Heart left ventricle (tissue), 16 donors: ENCODE measurements at regions not wholly inside any gene's neighbourhood (a gene's known extent, or its start where the extent isn't known, plus 50 kb on each side); places are given as distances from the start of the nearest gene placed in this dataset.

ENCODE experiments used
- ATAC-seq, 4 donors: fragments of 200-7000 bp; cut with Tn5 transposase; one replicate each; pipeline ENCODE4 v1.9.1; 2020 to 2022; ENCODE audit warnings: moderate library complexity in 4 of 4, mild to moderate bottlenecking in 3 of 4, moderate number of reproducible peaks in 1 of 4
- DNase-seq, 5 donors: peaks; one replicate each; pipeline ENCODE4 v3.0.0-alpha.2; 2020
- H3K27ac ChIP-seq, 12 donors: fragments of 200-600 bp; sonication (generic) in 4 of 12; one replicate each; pipeline versions ENCODE4 v1.5.0 to v1.8.0; 2016 to 2022; ENCODE audit warnings: mild to moderate bottlenecking in 2 of 12
- H3K27me3 ChIP-seq, 9 donors: fragments of 200-600 bp; sonication (generic) in 2 of 9; one replicate each; pipeline versions ENCODE4 v1.5.1 to v1.8.0; 2016 to 2022; ENCODE audit warnings: mild to moderate bottlenecking in 3 of 9
- H3K36me3 ChIP-seq, 9 donors: fragments of 200-600 bp; sonication (generic) in 2 of 9; one replicate each; pipeline versions ENCODE4 v1.5.0 to v1.8.0; 2018 to 2022; ENCODE audit warnings: mild to moderate bottlenecking in 2 of 9
- H3K4me1 ChIP-seq, 12 donors: fragments of 200-600 bp; sonication (generic) in 4 of 12; one replicate each; pipeline versions ENCODE4 v1.5.0 to v1.8.0; 2016 to 2022; ENCODE audit warnings: mild to moderate bottlenecking in 3 of 12
- H3K4me3 ChIP-seq, 12 donors: fragments of 200-600 bp; sonication (generic) in 4 of 12; one replicate each; pipeline versions ENCODE4 v1.5.0 to v1.8.0; 2017 to 2022; ENCODE audit warnings: mild to moderate bottlenecking in 9 of 12, moderate library complexity in 4 of 12
- H3K9me3 ChIP-seq, 12 donors: fragments of 200-600 bp; sonication (generic) in 4 of 12; one replicate each; pipeline versions ENCODE4 v1.5.0 to v1.8.0; 2016 to 2022; ENCODE audit warnings: mild to moderate bottlenecking in 1 of 12
- POLR2A ChIP-seq, 2 donors: fragments of 450-650 bp; IDR thresholded peaks; one replicate each; pipeline ENCODE4 v1.6.1; 2017; ENCODE audit warnings: antibody characterized with exemption in 2 of 2, mild to moderate bottlenecking in 2 of 2, moderate library complexity in 2 of 2
- WGBS, 4 donors: extraction: QIAGEN DNeasy Blood & Tissue Kit in 2 of 4; methylation state at CpG; one replicate each; pipeline versions ENCODE4 v1.1.5 to v1.1.7; 2013 to 2018; 5-methylcytosine and 5-hydroxymethylcytosine counted together
- intact Hi-C, 10 donors: fragments of 100-400 bp; cut with DNase I; formaldehyde crosslinking; loops; one replicate each; pipeline versions ENCODE4 v1.11.1 to v1.14.2; 2022
- TF ChIP-seq, protein P1 (sequence below), 12 donors: fragments of 200-600 bp; sonication (generic) in 4 of 12; IDR thresholded peaks; one replicate each; pipeline versions ENCODE4 v1.5.0 to v1.8.0; 2018 to 2022; ENCODE audit warnings: antibody characterized with exemption in 12 of 12, mild to moderate bottlenecking in 5 of 12
- donor health status: ischemic (EF 13 %, LVEDD 7.1; RV severe dilation, severe dysfunction).
- donor health status: healthy with polysubstance abuse.
- donor health status: DM: no; HTN: yes; CAD: no.
- donor health status: DM: no; HTN: no; CAD: no.
- donor health status: ischemic (EF 25% LVEDD 6.9; RV normal size, moderate dysfunction).
- donor health status: ischemic (EF 25% LVEDD 5.7; RV mildly dilated, moderate dysfunction).
- donor health status: healthy.
- donor health status: DM: yes; HTN: yes; CAD: no.
- donor health status: ischemic (EF 35%, LVEDD 5.7; RV mildly dilated, moderate dysfunction).
- donor health status: nonischemic (EF 11% LVEDD 7.7; RV severe dilation, severe dysfunction).
- donor health status: DM: yes; HTN: yes; CAD: no.
- donor health status: PGD.
- donor health status: ischemic (EF 29% LVEDD 5.4; RV normal size, mild dysfunction).
- donor health status: nonischemic (EF 23%, LVEDD 6.1; RV moderate dilation, normal function).

DNA sequence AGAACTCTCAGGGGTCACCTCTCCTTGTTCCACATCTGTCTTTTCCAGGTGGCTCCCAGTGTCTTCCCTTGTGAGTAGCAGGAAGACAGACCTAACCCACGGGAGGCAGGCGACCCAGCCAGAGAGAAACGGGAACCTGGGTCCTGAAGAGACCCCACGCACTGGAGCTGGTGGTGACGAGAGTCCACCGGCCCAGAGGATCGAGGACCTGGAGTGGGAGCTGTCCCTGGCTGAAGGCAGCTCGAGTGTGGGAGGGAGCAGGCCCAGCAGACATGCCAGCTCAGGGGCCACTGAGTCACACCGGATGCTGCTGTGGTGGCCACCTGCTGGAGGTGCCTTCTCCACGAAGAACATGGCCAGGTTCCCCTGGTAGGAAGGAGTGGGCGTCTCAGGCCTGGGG, 66.5 kb upstream of the ATP12A start:
- no peak for ATAC-seq
- H3K27me3 ChIP-seq: no peaks in the 10 kb centered on the region
- H3K4me3 ChIP-seq: no peak overlapping the region
- no peak overlapping the region for H3K27ac ChIP-seq
- peaks cover 0 to 6% (median 0%) of the 10 kb centered on the region in 12 donors for H3K4me1 ChIP-seq
- TF ChIP-seq, protein P1, sequence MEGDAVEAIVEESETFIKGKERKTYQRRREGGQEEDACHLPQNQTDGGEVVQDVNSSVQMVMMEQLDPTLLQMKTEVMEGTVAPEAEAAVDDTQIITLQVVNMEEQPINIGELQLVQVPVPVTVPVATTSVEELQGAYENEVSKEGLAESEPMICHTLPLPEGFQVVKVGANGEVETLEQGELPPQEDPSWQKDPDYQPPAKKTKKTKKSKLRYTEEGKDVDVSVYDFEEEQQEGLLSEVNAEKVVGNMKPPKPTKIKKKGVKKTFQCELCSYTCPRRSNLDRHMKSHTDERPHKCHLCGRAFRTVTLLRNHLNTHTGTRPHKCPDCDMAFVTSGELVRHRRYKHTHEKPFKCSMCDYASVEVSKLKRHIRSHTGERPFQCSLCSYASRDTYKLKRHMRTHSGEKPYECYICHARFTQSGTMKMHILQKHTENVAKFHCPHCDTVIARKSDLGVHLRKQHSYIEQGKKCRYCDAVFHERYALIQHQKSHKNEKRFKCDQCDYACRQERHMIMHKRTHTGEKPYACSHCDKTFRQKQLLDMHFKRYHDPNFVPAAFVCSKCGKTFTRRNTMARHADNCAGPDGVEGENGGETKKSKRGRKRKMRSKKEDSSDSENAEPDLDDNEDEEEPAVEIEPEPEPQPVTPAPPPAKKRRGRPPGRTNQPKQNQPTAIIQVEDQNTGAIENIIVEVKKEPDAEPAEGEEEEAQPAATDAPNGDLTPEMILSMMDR (IDR thresholded peaks at IDR 0.05): no peak
- TF ChIP-seq POLR2A (IDR thresholded peaks at IDR 0.05): no peak
- DNase-seq: no peak
- no peaks in the 10 kb centered on the region for H3K36me3 ChIP-seq
- 88 to 95% (median 90%) methylated on average over 7 to 11 of the region's 11 CpGs for WGBS, 4 donors
- intact Hi-C loops: no loop called here
- no peaks in the 10 kb centered on the region for H3K9me3 ChIP-seq

GRCh38 chr13:24614306-24615080, 65.7 kb upstream of the ATP12A start:
- H3K9me3 ChIP-seq: no peaks in the 10 kb centered on the region
- ATAC-seq: no peak
- H3K27ac ChIP-seq: no peak overlapping the region
- no peaks in the 10 kb centered on the region for H3K27me3 ChIP-seq
- peaks cover 0 to 13% (median 0%) of the 10 kb centered on the region in 12 donors for H3K4me1 ChIP-seq
- 92 to 94% (median 93%) methylated on average over 14 to 15 of the region's 15 CpGs for WGBS, 4 donors
- no peak overlapping the region for H3K4me3 ChIP-seq
- intact Hi-C loops: no loop called here
- no peaks in the 10 kb centered on the region for H3K36me3 ChIP-seq
- DNase-seq: no peak
- TF ChIP-seq, protein P1 (IDR thresholded peaks at IDR 0.05): no peak
- no peak for TF ChIP-seq POLR2A (IDR thresholded peaks at IDR 0.05)

GRCh38 chr13:24615114-24615513, 65.1 kb upstream of the ATP12A start:
- no peaks in the 10 kb centered on the region for H3K27me3 ChIP-seq
- H3K9me3 ChIP-seq: no peaks in the 10 kb centered on the region
- DNase-seq (no peak), ATAC-seq (no peak)
- TF ChIP-seq POLR2A (IDR thresholded peaks at IDR 0.05): no peak
- TF ChIP-seq, protein P1 (IDR thresholded peaks at IDR 0.05): no peak
- no peak overlapping the region for H3K27ac ChIP-seq
- no peak overlapping the region for H3K4me3 ChIP-seq
- H3K4me1 ChIP-seq: peaks cover 0 to 13% (median 0%) of the 10 kb centered on the region in 12 donors
- intact Hi-C loops: no loop called here
- 92 to 93% (median 92%) methylated on average over 9 of the region's 9 CpGs for WGBS, 4 donors
- H3K36me3 ChIP-seq: no peaks in the 10 kb centered on the region

GRCh38 chr13:24615911-24616472, 64.2 kb upstream of the ATP12A start:
- DNase-seq (no peak), ATAC-seq (no peak)
- no peaks in the 10 kb centered on the region for H3K36me3 ChIP-seq
- WGBS, 4 donors: 80 to 93% (median 84%) methylated on average over 9 of the region's 9 CpGs
- intact Hi-C loops: no loop called here
- no peak overlapping the region for H3K4me3 ChIP-seq
- peaks cover 0 to 13% (median 0%) of the 10 kb centered on the region in 12 donors for H3K4me1 ChIP-seq
- no peaks in the 10 kb centered on the region for H3K9me3 ChIP-seq
- H3K27ac ChIP-seq: no peak overlapping the region
- H3K27me3 ChIP-seq: no peaks in the 10 kb centered on the region
- TF ChIP-seq POLR2A (IDR thresholded peaks at IDR 0.05): no peak
- TF ChIP-seq, protein P1 (IDR thresholded peaks at IDR 0.05): no peak
